ENCODE measurements at regions not wholly inside any gene's neighbourhood (a gene's known extent, or its start where the extent isn't known, plus 50 kb on each side); places are given as distances from the start of the nearest gene placed in this dataset.

DNA sequence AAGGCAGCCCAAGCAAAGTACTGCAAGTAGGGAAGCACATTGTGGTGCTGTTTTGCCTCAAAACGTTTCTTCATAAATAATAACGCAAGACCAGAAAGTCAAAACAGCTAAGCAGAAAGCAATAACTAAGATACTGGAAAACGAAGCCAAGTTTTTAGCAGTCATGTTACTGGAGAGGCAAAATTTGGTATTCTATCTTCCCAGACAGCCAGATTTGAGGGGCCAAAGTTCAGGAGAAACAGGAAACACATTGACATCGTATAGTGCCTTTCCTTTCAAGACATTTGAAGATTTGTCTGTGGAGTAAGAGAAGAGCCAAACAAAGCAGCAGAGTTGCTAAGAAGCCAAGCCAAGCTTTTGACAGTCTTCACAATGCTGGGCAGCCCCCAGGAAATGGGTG lies 843.6 kb upstream of the NECTIN3 start:
- TF ChIP-seq, protein P1, sequence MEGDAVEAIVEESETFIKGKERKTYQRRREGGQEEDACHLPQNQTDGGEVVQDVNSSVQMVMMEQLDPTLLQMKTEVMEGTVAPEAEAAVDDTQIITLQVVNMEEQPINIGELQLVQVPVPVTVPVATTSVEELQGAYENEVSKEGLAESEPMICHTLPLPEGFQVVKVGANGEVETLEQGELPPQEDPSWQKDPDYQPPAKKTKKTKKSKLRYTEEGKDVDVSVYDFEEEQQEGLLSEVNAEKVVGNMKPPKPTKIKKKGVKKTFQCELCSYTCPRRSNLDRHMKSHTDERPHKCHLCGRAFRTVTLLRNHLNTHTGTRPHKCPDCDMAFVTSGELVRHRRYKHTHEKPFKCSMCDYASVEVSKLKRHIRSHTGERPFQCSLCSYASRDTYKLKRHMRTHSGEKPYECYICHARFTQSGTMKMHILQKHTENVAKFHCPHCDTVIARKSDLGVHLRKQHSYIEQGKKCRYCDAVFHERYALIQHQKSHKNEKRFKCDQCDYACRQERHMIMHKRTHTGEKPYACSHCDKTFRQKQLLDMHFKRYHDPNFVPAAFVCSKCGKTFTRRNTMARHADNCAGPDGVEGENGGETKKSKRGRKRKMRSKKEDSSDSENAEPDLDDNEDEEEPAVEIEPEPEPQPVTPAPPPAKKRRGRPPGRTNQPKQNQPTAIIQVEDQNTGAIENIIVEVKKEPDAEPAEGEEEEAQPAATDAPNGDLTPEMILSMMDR (IDR thresholded peaks at IDR 0.05), result no peak
- TF ChIP-seq POLR2A (IDR thresholded peaks at IDR 0.05), result no peak
